OCI-LY1 (cell line): ENCODE measurements at regions not wholly inside any gene's neighbourhood (a gene's known extent, or its start where the extent isn't known, plus 50 kb on each side); places are given as distances from the start of the nearest gene placed in this dataset.

ENCODE experiments used
- H2AFZ ChIP-seq: fragments of 200-600 bp; sonication (generic), shearing (Covaris generic); 2 replicates; pipeline ENCODE4 v1.6.0; 2014; ENCODE audit warnings: antibody characterized with exemption, mild to moderate bottlenecking, low read length
- H3F3A ChIP-seq: fragments of 200-600 bp; sonication (generic), shearing (Covaris generic); 2 replicates; pipeline ENCODE4 v1.6.0; 2014; ENCODE audit warnings: mild to moderate bottlenecking, antibody characterized with exemption, low read length, moderate library complexity; ENCODE audit not compliant: insufficient read depth
- H3K27ac ChIP-seq: fragments of 200-600 bp; sonication (generic); 2 replicates; pipeline ENCODE4 v1.5.1; 2014; ENCODE audit warnings: low read length, mixed run types, mild to moderate bottlenecking, low read depth; ENCODE audit not compliant: poor library complexity, severe bottlenecking
- H3K27me3 ChIP-seq: fragments of 200-600 bp; sonication (generic); 2 replicates; pipeline ENCODE4 v1.6.0; 2014; ENCODE audit warnings: antibody characterized with exemption, mild to moderate bottlenecking, low read length, moderate library complexity; ENCODE audit not compliant: insufficient read depth
- H3K36me3 ChIP-seq: fragments of 200-600 bp; sonication (generic); 2 replicates; pipeline ENCODE4 v1.6.1; 2014; ENCODE audit warnings: mild to moderate bottlenecking, antibody characterized with exemption, low read length, moderate library complexity, mixed read lengths; ENCODE audit not compliant: insufficient read depth
- H3K4me1 ChIP-seq: fragments of 200-600 bp; sonication (generic); 2 replicates; pipeline ENCODE4 v1.5.1; 2014; ENCODE audit warnings: mild to moderate bottlenecking, low read length, moderate library complexity; ENCODE audit not compliant: insufficient read depth, severe bottlenecking
- H3K4me2 ChIP-seq: fragments of 200-600 bp; sonication (generic), shearing (Covaris generic); 2 replicates; pipeline ENCODE4 v1.6.1; 2014; ENCODE audit warnings: low read length
- H3K4me3 ChIP-seq: fragments of 200-600 bp; sonication (generic); 2 replicates; pipeline ENCODE4 v1.5.1; 2014; ENCODE audit warnings: low read length, low read depth, mild to moderate bottlenecking, mixed read lengths; ENCODE audit not compliant: poor library complexity, severe bottlenecking
- H3K79me2 ChIP-seq: fragments of 200-600 bp; shearing (Covaris generic); 2 replicates; pipeline ENCODE4 v1.6.1; 2016; ENCODE audit warnings: mixed run types, low read length, mixed read lengths; ENCODE audit not compliant: insufficient read depth
- H3K9ac ChIP-seq: fragments of 200-600 bp; sonication (generic), shearing (Covaris generic); 2 replicates; pipeline ENCODE4 v1.6.1; 2014; ENCODE audit warnings: mild to moderate bottlenecking, low read length, mixed read lengths
- H3K9me2 ChIP-seq: fragments of 200-600 bp; sonication (generic), shearing (Covaris generic); 2 replicates; pipeline ENCODE4 v1.6.1; 2014; ENCODE audit warnings: low read depth, mild to moderate bottlenecking, low read length, mixed read lengths
- H3K9me3 ChIP-seq: fragments of 200-600 bp; shearing (Covaris generic); 2 replicates; pipeline ENCODE4 v1.6.1; 2014; ENCODE audit warnings: low read length, mixed read lengths
- H4K20me1 ChIP-seq: fragments of 200-600 bp; sonication (generic), shearing (Covaris generic); 2 replicates; pipeline ENCODE4 v1.6.0; 2016; ENCODE audit warnings: mild to moderate bottlenecking, low read length; ENCODE audit not compliant: insufficient read depth
- CTCF ChIP-seq: fragments of 200-600 bp; sonication (generic), shearing (Covaris generic); IDR thresholded peaks from 2 replicates; pipeline ENCODE4 v1.5.1; 2017; ENCODE audit warnings: mild to moderate bottlenecking, antibody characterized with exemption, low read length, moderate library complexity, mixed read lengths
- EZH2 ChIP-seq: fragments of 200-600 bp; sonication (generic), shearing (Covaris generic); IDR thresholded peaks from 2 replicates; pipeline ENCODE4 v1.8.0; 2017; ENCODE audit warnings: borderline replicate concordance, mixed run types, mild to moderate bottlenecking, antibody characterized with exemption, low read length, moderate library complexity, mixed read lengths

- Histone ChIP-seq H3K9me2 (no peaks in the 10 kb centered on the region), H3K4me1 (no peaks in the 10 kb centered on the region), H2AFZ (no peak overlapping the region), H3K27me3 (no peaks in the 10 kb centered on the region), H3K79me2 (no peaks in the 10 kb centered on the region), H4K20me1 (no peaks in the 10 kb centered on the region), H3K4me2 (no peak overlapping the region), H3K27ac (no peak overlapping the region), H3F3A (no peaks in the 10 kb centered on the region), H3K4me3 (no peak overlapping the region), H3K36me3 (no peaks in the 10 kb centered on the region), H3K9ac (no peak overlapping the region), H3K9me3 (no peaks in the 10 kb centered on the region)
- TF ChIP-seq CTCF = no peak
- no peak for TF ChIP-seq EZH2
These were observed 181.1 kb upstream of the BMPER start for GRCh38 chr7:33724201-33724600.

GRCh38 chr7:33725111-33726025 lies 180.0 kb upstream of the BMPER start:
- no peaks in the 10 kb centered on the region for H3F3A ChIP-seq
- H2AFZ ChIP-seq = no peak overlapping the region
- no peaks in the 10 kb centered on the region for H4K20me1 ChIP-seq
- no peak overlapping the region for H3K4me3 ChIP-seq
- H3K9me3 ChIP-seq = no peaks in the 10 kb centered on the region
- no peaks in the 10 kb centered on the region for H3K36me3 ChIP-seq
- H3K9ac ChIP-seq = no peak overlapping the region
- no peak overlapping the region for H3K4me2 ChIP-seq
- H3K4me1 ChIP-seq = no peaks in the 10 kb centered on the region
- TF ChIP-seq CTCF (no peak), EZH2 (no peak)
- H3K27ac ChIP-seq = no peak overlapping the region
- H3K27me3 ChIP-seq = no peaks in the 10 kb centered on the region
- no peaks in the 10 kb centered on the region for H3K9me2 ChIP-seq
- H3K79me2 ChIP-seq = no peaks in the 10 kb centered on the region

- Histone ChIP-seq H3K79me2 (no peaks in the 10 kb centered on the region), H3K27me3 (no peaks in the 10 kb centered on the region), H3K9me2 (no peaks in the 10 kb centered on the region), H3K27ac (no peak overlapping the region), H3K4me3 (no peak overlapping the region), H3K36me3 (no peaks in the 10 kb centered on the region), H4K20me1 (no peaks in the 10 kb centered on the region), H3F3A (no peaks in the 10 kb centered on the region), H3K9ac (no peak overlapping the region), H3K9me3 (no peaks in the 10 kb centered on the region), H3K4me1 (no peaks in the 10 kb centered on the region), H3K4me2 (no peak overlapping the region), H2AFZ (no peak overlapping the region)
- TF ChIP-seq CTCF = no peak
- TF ChIP-seq EZH2 = no peak
These were observed 178.8 kb upstream of the BMPER start for GRCh38 chr7:33726582-33726981.
